Testis (tissue), 2 donors: ENCODE measurements at regions not wholly inside any gene's neighbourhood (a gene's known extent, or its start where the extent isn't known, plus 50 kb on each side); places are given as distances from the start of the nearest gene placed in this dataset.

Source experiments
- POLR2A ChIP-seq: fragments of 450-650 bp; IDR thresholded peaks from one replicate; pipeline ENCODE4 v1.6.1; 2017; ENCODE audit warnings: antibody characterized with exemption, mild to moderate bottlenecking, moderate library complexity
- TF ChIP-seq, protein P1 (sequence below), 3 experiments: fragments of 450-650 bp in 2 of 3; fragments of 200-600 bp in 1 of 3; sonication (generic) in 1 of 3; IDR thresholded peaks; one replicate each; pipeline ENCODE4 v1.5.1; 2016 to 2019; ENCODE audit warnings: antibody characterized with exemption in 3 of 3, mild to moderate bottlenecking in 2 of 3, moderate library complexity in 1 of 3

DNA sequence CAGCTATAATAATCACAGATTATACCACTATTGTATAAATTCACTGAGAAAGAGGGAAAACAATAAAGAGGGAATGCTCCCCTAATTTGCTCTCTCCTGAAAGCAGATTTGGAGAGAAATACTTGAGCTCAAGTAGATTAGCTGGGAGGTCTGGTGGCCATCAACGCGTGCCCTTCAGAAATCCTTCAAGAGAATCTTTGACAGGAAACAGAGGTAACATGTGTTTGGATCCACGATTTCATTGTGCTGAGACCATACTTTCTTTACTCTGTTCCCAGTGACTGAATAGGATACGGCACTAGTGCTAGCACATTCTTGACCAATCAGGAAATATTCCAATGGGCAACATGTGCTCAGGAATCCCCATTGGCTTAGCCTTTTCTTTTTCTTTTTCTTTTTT lies 1395.3 kb downstream of the RAPGEF2 start:
- TF ChIP-seq, protein P1, sequence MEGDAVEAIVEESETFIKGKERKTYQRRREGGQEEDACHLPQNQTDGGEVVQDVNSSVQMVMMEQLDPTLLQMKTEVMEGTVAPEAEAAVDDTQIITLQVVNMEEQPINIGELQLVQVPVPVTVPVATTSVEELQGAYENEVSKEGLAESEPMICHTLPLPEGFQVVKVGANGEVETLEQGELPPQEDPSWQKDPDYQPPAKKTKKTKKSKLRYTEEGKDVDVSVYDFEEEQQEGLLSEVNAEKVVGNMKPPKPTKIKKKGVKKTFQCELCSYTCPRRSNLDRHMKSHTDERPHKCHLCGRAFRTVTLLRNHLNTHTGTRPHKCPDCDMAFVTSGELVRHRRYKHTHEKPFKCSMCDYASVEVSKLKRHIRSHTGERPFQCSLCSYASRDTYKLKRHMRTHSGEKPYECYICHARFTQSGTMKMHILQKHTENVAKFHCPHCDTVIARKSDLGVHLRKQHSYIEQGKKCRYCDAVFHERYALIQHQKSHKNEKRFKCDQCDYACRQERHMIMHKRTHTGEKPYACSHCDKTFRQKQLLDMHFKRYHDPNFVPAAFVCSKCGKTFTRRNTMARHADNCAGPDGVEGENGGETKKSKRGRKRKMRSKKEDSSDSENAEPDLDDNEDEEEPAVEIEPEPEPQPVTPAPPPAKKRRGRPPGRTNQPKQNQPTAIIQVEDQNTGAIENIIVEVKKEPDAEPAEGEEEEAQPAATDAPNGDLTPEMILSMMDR (IDR thresholded peaks at IDR 0.05) = no peak
- no peak for TF ChIP-seq POLR2A
